ENCODE measurements at regions not wholly inside any gene's neighbourhood (a gene's known extent, or its start where the extent isn't known, plus 50 kb on each side); places are given as distances from the start of the nearest gene placed in this dataset.

GRCh38 chr11:27209562-27210005 lies 153.4 kb downstream of the CCDC34 start (continued):
- 0 out of 2 replicates have a peak, but pooled peaks have one; percentile 25 for TF ChIP-seq ZNF76 (tag by site-specific recombination; IDR thresholded peaks at IDR 0.05; ENCODE audit: borderline replicate concordance, low read depth)
- no peak for TF ChIP-seq ZFP3 (tag by site-specific recombination; IDR thresholded peaks at IDR 0.05; ENCODE audit: low read depth)
- no peak for TF ChIP-seq REST (tag by site-specific recombination; IDR thresholded peaks at IDR 0.05)
- TF ChIP-seq ZFP41 (tag by site-specific recombination; IDR thresholded peaks at IDR 0.05; ENCODE audit: borderline replicate concordance), result no peak
- TF ChIP-seq PRDM1 (tag by site-specific recombination; IDR thresholded peaks at IDR 0.05), result no peak; the same call in 1 of the 2 replicates
- TF ChIP-seq TCF7L2 (IDR thresholded peaks at IDR 0.05; ENCODE audit: borderline replicate concordance, low read depth, low read length), result no peak
- peak; percentile 87; the same call in 1 of the 2 replicates for TF ChIP-seq BCL11A (tag by site-specific recombination; IDR thresholded peaks at IDR 0.05; ENCODE audit: low read depth)
- TF ChIP-seq ZNF501 (tag by site-specific recombination; IDR thresholded peaks at IDR 0.05), result peak; percentile 50; the same call in 1 of the 2 replicates
- TF ChIP-seq SP2 (tag by site-specific recombination; IDR thresholded peaks at IDR 0.05), result peak; percentile 37; the same call in 1 of the 2 replicates
- no peak for TF ChIP-seq SETDB1 (IDR thresholded peaks at IDR 0.05; ENCODE audit: insufficient read length, low read length)
- TF ChIP-seq ZBTB49 (tag by site-specific recombination; IDR thresholded peaks at IDR 0.05; ENCODE audit: low read depth), result no peak
- TF ChIP-seq WT1 (tag by site-specific recombination; IDR thresholded peaks at IDR 0.05), result peak; percentile 98
- no peak for TF ChIP-seq ZNF174 (tag by site-specific recombination; IDR thresholded peaks at IDR 0.05)
- no peak for TF ChIP-seq ZNF157 (tag by site-specific recombination; IDR thresholded peaks at IDR 0.05)
- TF ChIP-seq ZNF398 (tag by site-specific recombination; IDR thresholded peaks at IDR 0.05), result peak; percentile 84
- no peak for TF ChIP-seq ZNF785 (tag by site-specific recombination; IDR thresholded peaks at IDR 0.05)
- TF ChIP-seq OSR2 (tag by site-specific recombination; IDR thresholded peaks at IDR 0.05), result peak; percentile 94
- no peak for TF ChIP-seq ZNF121 (tag by site-specific recombination; IDR thresholded peaks at IDR 0.05)
- TF ChIP-seq ZNF621 (tag by site-specific recombination; IDR thresholded peaks at IDR 0.05), result no peak
- no peak for TF ChIP-seq REPIN1 (tag by site-specific recombination; IDR thresholded peaks at IDR 0.05; ENCODE audit: low read depth)
- no peak for TF ChIP-seq ZNF354C (tag by site-specific recombination; IDR thresholded peaks at IDR 0.05; ENCODE audit: borderline replicate concordance, low read depth)
- TF ChIP-seq ZNF423 (tag by site-specific recombination; IDR thresholded peaks at IDR 0.05), result peak; percentile 66
- no peak; the same call in 1 of the 2 replicates for TF ChIP-seq OVOL3 (tag by site-specific recombination; IDR thresholded peaks at IDR 0.05)
- TF ChIP-seq YY2 (tag by site-specific recombination; IDR thresholded peaks at IDR 0.05), result no peak
- TF ChIP-seq ZBTB6 (tag by site-specific recombination; IDR thresholded peaks at IDR 0.05), result no peak
- TF ChIP-seq ZNF10 (tag by site-specific recombination; IDR thresholded peaks at IDR 0.05), result peak; percentile 78
- TF ChIP-seq ZNF175 (tag by site-specific recombination; IDR thresholded peaks at IDR 0.05), result no peak
- no peak for TF ChIP-seq GFI1B (tag by site-specific recombination; IDR thresholded peaks at IDR 0.05)
- TF ChIP-seq ZNF132 (tag by site-specific recombination; IDR thresholded peaks at IDR 0.05; ENCODE audit: borderline replicate concordance), result no peak
- no peak for TF ChIP-seq ZNF777 (tag by site-specific recombination; IDR thresholded peaks at IDR 0.05; ENCODE audit: borderline replicate concordance)
- TF ChIP-seq ZNF629 (tag by site-specific recombination; IDR thresholded peaks at IDR 0.05), result peak; percentile 94
- TF ChIP-seq ZNF580 (tag by site-specific recombination; IDR thresholded peaks at IDR 0.05), result no peak
